GM04503 (cell line): ENCODE measurements at regions not wholly inside any gene's neighbourhood (a gene's known extent, or its start where the extent isn't known, plus 50 kb on each side); places are given as distances from the start of the nearest gene placed in this dataset.

Experiments
- DNase-seq: peaks from one replicate; pipeline ENCODE4 v3.0.0-alpha.2; 2012; ENCODE audit warnings: low read depth

GRCh38 chr4:10334506-10335028, 122.7 kb downstream of the ZNF518B start:
- DNase-seq: no peak

- DNase-seq: no peak
These were observed 123.3 kb downstream of the ZNF518B start for GRCh38 chr4:10333942-10334341.

GRCh38 chr4:10326075-10326474, 131.2 kb downstream of the ZNF518B start:
- DNase-seq: no peak

GRCh38 chr4:10321931-10322330, 135.3 kb downstream of the ZNF518B start:
- no peak for DNase-seq

GRCh38 chr4:10320130-10320529, 137.1 kb downstream of the ZNF518B start:
- no peak for DNase-seq

- no peak for DNase-seq
These were observed 139.9 kb downstream of the ZNF518B start for GRCh38 chr4:10317345-10317744.

GRCh38 chr4:10316851-10317250, 140.4 kb downstream of the ZNF518B start:
- DNase-seq: no peak

- no peak for DNase-seq
These were observed 141.6 kb downstream of the ZNF518B start for GRCh38 chr4:10315638-10316037.

- DNase-seq: no peak
These were observed 144.7 kb downstream of the ZNF518B start for GRCh38 chr4:10312568-10312967.

- DNase-seq: no peak
These were observed 145.3 kb downstream of the ZNF518B start for GRCh38 chr4:10311939-10312338.

- DNase-seq: no peak
These were observed 151.4 kb downstream of the ZNF518B start for GRCh38 chr4:10305816-10306215.

GRCh38 chr4:10303291-10303690, 153.9 kb downstream of the ZNF518B start:
- no peak for DNase-seq

GRCh38 chr4:10302096-10302495, 155.1 kb downstream of the ZNF518B start:
- no peak for DNase-seq

- peak; percentile 51 for DNase-seq
These were observed 157.6 kb downstream of the ZNF518B start for GRCh38 chr4:10299601-10300000.

GRCh38 chr4:10298681-10299080, 158.5 kb downstream of the ZNF518B start:
- DNase-seq: no peak

- DNase-seq: peak; percentile 67
These were observed 160.5 kb downstream of the ZNF518B start for GRCh38 chr4:10296730-10297129.

GRCh38 chr4:10295301-10295700, 161.9 kb downstream of the ZNF518B start:
- no peak for DNase-seq

GRCh38 chr4:10289538-10289906, 167.7 kb downstream of the ZNF518B start:
- no peak for DNase-seq

GRCh38 chr4:10288830-10289537, 168.2 kb downstream of the ZNF518B start:
- DNase-seq: no peak

- DNase-seq: no peak
These were observed 168.4 kb upstream of the WDR1 start for GRCh38 chr4:10285028-10285427.

- DNase-seq: no peak
These were observed 167.2 kb upstream of the WDR1 start for GRCh38 chr4:10283761-10284160.

GRCh38 chr4:10281996-10282395, 165.4 kb upstream of the WDR1 start:
- no peak for DNase-seq

- no peak for DNase-seq
These were observed 162.7 kb upstream of the WDR1 start for GRCh38 chr4:10279261-10279660.

GRCh38 chr4:10278071-10278470, 161.5 kb upstream of the WDR1 start:
- DNase-seq: no peak
